Stomach (tissue), 4 donors: ENCODE measurements at regions not wholly inside any gene's neighbourhood (a gene's known extent, or its start where the extent isn't known, plus 50 kb on each side); places are given as distances from the start of the nearest gene placed in this dataset.

Source experiments
- CTCF ChIP-seq, 7 experiments: fragments of 450-650 bp in 4 of 7; fragments of 200-600 bp in 3 of 7; sonication (generic) in 3 of 7; IDR thresholded peaks; one replicate each; pipeline ENCODE4 v1.5.1; 2016 to 2019; ENCODE audit warnings: antibody characterized with exemption in 7 of 7, control low read depth in 2 of 7, mild to moderate bottlenecking in 1 of 7
- POLR2A ChIP-seq, 4 donors: fragments of 450-650 bp; IDR thresholded peaks; one replicate each; pipeline ENCODE4 v1.6.1; 2016; ENCODE audit warnings: antibody characterized with exemption in 4 of 4, control low read depth in 2 of 4, mild to moderate bottlenecking in 1 of 4, moderate library complexity in 1 of 4

- TF ChIP-seq CTCF (IDR thresholded peaks at IDR 0.05) = no peak
- no peak for TF ChIP-seq POLR2A (IDR thresholded peaks at IDR 0.05)
Measured at GRCh38 chr15:39298271-39298962, 282.5 kb upstream of the THBS1 start.
